NCI-H2227 (cell line): ENCODE measurements at regions not wholly inside any gene's neighbourhood (a gene's known extent, or its start where the extent isn't known, plus 50 kb on each side); places are given as distances from the start of the nearest gene placed in this dataset.
"Not testable (repeated sequence)": the region's sequence is repeated elsewhere in the genome, so short reads cannot be mapped to it uniquely, and the experiment has no call there.

Source experiments
- DNase-seq: peaks from one replicate; lab custom pipeline; 2025; ENCODE audit not compliant: unreplicated experiment; lab: John Stamatoyannopoulos, UW

DNA sequence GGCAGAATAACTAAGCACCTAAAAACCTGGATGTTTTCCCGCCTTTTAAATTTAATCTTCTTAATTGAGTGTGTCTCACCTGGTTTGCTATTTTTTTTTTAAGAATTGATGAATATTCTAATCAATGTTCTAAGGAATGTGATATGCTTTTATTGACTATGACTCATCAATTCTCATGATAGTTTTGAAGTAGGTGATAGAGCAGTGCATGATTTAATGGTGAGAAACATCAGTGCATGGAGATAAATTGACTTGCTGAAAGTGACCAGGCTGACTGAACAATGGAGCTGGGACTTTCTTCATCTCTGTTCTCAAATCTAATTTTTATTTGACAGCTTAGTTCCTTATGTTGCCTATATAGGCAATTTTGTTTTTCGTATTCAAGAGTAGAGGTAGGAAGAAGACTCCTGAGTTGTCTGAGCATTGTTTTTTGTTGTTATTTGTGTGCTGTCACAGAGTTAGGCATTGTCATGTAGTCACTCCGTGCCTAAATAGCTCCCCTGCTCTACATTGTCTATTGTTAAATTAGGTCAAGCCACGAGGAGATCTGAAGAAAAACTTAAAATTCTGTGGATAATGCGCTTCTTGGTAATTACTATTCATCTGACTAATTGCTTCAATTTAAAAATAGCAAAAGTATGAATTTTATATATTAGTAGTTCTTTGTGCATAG, 59.0 kb upstream of the NUTM2F start:
- not testable (repeated sequence) for DNase-seq

DNA sequence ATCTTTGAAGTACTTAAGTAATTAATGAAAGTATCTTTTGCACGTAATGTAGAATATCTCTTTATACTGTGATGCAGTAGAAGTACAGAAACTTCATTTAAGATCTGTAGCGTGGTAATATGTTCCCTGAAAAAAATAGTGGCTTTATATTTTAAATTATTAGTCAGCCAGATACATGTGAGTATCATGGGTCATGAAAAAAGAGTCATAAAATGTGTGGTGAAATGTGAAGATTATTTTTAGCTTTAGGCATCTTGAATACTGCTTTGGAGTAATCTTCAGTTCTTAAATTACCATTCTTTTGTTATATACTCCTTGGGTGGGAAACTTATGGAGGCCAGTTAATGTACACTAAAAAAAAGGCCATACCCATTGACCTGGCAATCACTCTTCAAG, 59.6 kb upstream of the NUTM2F start:
- DNase-seq: not testable (repeated sequence)

DNA sequence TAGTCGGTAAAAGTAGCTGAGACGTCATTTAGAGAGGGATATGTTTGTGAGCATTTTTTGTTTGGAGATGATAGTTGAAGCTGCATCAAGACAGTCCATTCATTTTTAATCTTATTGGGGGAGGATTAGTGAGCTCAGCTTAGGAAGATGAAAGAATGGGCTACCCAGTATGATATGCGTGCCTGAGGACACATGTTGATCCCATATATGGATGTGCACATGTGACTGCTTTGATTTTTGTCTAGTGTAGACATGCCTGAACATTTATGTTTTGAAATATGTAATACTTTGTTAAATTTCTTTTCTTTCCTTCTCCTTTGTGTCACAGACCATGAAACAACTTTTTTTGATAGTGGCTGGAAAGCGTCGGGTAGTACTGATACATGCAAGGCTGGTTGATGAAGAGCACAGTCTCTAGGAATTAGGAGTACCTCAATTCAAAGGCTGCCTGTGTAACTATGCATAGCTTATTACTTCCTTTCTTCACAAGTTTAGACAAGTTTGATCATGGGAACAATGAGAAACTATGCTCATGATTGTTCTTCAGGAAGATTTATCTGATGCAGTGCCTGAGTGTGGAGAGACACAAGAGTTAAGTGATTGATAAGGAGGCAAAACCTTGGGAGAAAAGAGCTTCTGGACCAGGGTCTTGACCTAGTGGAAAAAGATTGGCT, 62.1 kb upstream of the NUTM2F start:
- DNase-seq: not testable (repeated sequence)

DNA sequence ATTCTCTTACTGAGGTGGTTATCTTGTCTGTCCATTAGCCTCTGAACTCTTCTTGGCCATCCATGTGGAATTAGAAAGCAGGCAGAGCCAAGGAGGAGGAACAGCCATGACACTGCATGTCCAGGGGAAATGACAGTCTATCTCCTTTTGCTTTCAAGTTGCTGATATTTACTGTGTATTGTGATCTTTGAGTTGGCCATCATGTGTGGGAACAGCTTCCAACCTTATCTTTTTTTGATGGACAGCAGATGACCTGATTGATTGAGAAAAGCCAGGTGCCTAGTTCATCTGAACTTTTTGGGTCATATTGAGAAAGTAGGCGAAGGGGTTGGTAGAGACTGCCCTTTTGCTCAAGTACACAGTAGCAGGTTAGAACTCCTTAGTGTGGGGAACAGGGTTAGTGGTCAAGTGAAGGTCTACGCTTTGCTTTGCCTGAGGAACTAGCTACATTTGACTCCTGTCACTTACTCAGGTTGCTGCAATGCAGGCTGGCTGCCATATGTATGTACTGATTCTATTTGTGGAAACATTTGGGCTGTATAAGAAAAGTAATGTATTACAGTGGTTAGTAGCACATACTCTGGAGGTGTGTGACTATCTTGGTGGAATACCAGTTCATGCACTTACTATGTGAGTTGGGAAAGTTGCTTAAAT, 64.7 kb upstream of the NUTM2F start:
- DNase-seq: not testable (repeated sequence)

DNA sequence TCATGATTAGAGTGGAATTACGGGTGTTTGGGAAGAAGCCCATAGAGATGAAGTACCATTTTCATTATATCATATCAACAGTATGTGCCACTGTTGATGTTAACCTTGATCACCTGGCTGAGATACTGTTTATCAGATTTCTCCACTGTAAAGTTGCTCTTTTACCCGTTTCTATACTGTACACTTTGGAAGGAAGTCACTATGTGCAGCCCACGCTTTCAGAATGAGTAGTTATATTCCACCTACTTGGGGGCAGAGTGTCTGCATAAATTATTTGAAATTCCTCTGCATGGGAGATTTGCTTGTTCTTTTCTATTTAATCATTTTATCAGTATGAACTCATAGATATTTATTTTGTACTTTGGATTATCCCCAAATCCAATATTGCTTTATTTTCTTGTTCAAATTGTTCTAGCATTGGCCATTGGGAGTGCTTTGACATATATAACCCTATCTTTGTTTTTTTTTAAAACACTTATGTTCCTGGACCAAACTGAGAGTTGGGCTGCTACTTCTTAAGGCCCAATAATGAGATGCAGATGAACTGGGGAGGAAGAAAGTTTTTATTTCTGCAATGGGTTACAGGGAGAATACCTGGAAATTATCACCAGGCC, 69.4 kb upstream of the NUTM2F start:
- not testable (repeated sequence) for DNase-seq

DNA sequence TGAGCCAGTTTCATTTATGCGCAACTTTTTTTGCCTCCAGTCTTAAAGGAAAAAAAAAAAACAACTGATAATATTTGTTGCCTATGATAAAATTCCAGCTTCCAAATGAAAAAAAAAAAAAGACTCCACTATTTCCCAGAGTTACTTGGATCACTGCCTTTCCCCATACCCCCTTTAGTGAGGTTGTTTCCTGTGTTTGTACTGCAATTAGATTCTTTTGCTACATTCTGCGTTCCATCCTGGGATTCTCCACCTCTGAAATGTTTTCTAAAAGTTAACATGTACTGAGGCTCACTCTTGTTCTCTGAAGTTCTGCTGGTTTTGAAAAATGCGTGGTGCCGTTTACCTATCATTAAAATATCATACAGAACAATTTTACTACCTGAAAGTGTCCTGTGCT, 72.0 kb upstream of the NUTM2F start:
- DNase-seq: not testable (repeated sequence)

DNA sequence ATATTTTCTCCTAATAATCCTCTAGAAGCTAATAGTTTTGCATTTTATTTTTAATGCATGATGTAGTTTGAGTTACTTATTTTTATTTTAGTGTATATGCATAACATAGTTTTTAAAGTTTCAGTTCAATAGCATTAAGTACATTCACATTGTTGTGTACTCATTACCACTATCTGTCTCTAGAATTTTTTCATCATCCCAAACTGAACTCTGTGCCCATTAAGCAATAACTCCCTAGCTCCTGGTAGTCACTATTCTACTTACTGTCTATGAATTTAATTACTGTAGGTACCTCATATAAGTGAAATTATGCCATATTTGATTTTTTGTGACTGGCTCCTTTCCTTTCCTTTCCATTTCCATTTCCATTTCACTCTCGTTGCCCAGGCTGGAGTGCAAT, 74.4 kb upstream of the NUTM2F start:
- DNase-seq: not testable (repeated sequence)

DNA sequence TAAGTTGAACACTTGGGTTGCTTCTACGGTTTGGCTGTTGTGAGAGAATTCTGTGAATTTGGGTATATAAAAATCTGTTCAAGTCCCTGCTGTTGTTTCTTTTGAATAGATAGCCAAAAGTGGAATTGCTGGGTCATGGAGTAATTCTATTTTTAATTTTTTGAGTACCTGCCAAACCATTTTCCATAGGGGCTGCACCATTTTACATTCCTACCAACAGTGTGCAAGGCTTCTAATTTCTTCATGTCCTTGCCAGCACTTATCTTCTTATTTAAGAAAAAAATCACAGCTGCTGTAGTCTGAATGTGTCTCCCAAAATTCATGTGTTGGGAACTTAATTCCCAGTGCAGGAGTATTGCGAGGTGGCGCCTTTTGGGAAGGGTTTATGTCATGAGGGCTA, 75.1 kb upstream of the NUTM2F start:
- DNase-seq: not testable (repeated sequence)

DNA sequence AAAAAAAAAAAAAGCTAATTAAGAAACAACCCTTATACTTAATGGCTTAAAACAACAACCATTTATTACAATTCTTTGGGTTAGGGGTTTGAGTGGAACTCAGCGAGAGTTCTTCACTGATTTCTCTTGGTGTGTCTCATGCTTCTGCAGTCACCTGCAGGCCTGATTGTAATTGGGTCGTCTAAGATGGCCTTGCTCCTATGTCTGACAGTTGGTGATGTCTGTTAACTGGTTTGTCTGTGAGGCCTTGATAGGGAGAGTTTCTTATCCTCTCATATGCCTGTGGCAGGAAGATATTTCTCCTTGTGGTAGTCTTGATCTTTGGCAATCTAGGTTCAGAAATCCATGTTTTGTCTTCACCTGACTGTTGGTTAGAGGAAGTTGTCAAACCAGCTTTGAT, 85.2 kb upstream of the NUTM2F start:
- DNase-seq: not testable (repeated sequence)

DNA sequence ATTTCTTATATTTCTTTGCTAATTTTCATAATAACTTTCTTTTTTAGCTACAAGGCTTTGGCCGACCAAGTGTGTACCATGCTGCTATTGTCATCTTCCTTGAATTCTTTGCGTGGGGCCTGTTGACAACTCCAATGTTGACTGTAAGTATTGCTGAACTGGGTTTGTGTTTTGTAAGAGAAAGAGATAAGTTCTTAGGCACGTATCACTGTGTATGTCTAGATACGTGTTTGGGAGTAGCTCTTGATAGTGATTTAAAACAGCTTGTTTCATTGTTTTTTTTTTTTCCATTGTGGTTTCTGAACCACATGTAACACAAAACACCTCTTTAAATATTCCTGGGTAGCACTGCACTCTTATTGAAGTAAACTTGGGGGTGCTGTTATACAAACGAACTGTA, 86.7 kb upstream of the NUTM2F start:
- not testable (repeated sequence) for DNase-seq

DNA sequence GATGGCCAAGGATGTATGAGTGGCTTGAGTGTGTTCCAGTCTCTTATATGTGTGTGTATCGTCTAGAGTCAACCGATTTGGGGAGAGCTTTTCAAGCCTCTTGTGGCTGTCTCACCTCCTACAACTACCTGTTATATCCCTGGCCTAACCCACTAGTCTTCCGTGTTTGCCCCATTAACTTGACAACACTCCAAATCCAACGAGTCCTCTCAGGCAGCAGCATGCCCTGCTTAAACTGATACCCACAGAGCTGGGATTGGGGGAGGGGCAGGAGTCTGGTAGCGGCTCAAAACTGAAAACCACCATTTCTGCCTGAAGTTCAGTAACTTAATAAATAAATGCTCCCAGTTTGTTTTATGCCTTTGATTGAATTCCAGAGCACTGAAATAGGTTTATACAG, 91.7 kb upstream of the NUTM2F start:
- not testable (repeated sequence) for DNase-seq

DNA sequence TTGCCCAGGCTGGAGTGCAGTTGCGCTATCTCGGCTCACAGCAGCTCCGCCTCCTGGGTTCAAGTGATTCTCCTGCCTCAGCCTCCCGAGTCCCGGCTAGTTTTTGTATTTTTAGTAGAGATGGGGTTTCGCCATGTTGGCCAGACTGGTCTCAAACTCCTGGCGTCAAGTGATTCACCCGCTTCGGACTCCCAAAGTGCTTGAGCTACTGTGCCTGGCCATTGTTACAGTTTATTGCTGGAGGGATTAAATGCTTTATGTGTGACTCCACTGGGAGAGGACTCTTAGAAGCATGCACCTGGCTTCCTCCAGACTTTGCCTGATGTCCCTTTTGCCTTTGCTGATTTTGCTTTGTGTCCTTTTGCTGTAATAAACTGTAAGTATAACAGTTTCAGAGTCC, 93.5 kb upstream of the NUTM2F start:
- not testable (repeated sequence) for DNase-seq

DNA sequence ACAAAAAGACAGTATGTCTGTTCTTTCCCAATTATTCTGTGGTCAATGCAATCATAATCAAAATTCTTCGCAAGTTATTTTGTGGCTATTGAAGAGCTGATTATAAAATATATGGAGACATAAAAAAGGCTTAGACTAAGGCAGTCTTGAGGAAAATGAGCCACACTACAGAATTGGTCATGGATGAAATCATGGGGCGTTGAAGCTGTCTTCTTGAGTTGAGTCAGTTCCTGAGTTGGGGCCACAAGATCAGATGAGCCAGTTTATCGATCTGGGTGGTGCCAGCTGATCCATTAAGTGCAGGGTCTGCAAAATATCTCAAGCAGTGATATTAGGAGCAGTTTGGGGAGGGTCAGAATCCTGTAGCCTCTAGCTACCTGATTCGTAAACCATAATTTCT, 96.9 kb upstream of the NUTM2F start:
- DNase-seq: not testable (repeated sequence)

DNA sequence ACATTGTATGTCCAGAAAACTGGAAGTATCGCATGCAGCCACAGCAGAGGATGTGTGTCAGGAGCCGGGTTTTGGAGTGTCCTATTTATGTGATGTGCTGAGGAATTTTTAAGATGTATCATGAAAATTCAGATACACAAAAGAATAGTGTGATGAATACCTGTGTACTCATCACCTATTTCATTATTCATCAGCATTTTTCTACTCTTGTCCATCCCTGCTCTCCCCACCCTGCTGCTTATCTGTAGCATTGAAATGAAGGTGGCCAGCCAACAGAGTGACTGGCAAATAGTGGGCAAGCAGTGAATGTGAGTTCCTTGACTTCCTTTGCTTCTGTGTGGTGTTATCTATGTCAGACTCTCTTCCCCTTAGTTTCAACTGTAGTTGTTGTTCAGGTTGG, 108.7 kb upstream of the NUTM2F start:
- not testable (repeated sequence) for DNase-seq

DNA sequence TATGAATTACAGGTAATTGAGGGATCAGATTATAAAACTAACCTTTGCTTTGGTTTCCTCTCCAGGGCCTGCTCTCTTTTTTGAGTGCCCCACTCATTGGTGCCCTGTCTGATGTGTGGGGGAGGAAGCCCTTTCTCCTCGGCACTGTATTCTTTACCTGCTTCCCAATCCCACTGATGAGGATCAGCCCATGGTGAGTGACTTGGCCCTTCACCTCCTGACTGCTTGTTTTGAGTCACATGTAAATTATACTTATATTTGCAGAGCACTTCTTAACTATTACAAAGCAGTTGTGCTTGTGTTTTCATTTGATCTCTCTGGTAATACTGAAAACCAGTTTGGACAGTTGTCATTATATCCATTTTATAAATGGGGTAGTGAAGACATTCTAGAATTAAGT, 109.9 kb upstream of the NUTM2F start:
- DNase-seq: not testable (repeated sequence)

DNA sequence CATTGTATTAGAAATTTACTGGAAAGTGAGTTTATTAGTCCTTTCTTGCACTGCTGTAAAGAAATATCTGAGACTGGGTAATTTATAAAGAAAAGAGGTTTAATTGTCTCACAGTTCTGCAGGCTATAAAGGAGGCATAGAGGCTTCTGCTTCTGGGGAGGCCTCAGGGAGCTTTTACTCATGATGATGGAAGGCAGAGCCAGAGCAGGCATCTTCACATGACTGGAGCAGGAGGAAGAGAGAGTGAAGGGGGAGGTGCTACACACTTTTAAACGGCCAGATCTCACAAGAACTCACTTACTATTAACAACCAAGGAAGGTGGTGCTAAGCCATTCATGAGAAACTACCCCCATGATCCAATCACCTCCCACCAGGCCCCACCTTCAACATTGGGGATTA, 112.7 kb upstream of the NUTM2F start:
- DNase-seq: not testable (repeated sequence)

DNA sequence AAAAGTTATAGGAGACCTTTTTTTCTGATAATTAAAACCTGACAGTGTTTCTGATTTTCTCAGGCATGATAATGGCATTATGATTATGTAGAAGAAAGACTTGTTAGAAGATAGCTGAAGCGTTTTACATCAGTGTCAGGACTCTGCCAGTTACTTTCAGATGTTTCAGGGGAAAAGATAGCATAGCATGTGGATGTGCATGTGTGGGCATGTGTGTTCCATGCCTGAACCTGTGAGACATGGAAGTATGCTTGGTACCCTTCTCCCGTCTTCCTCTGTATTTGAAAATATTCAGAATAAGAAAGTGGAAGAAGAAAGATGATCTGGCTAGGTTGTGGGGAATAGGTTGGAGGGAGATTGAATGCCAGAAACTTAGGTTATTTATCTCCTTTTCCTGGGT, 113.1 kb upstream of the PCAT7 start:
- DNase-seq: no peak

DNA sequence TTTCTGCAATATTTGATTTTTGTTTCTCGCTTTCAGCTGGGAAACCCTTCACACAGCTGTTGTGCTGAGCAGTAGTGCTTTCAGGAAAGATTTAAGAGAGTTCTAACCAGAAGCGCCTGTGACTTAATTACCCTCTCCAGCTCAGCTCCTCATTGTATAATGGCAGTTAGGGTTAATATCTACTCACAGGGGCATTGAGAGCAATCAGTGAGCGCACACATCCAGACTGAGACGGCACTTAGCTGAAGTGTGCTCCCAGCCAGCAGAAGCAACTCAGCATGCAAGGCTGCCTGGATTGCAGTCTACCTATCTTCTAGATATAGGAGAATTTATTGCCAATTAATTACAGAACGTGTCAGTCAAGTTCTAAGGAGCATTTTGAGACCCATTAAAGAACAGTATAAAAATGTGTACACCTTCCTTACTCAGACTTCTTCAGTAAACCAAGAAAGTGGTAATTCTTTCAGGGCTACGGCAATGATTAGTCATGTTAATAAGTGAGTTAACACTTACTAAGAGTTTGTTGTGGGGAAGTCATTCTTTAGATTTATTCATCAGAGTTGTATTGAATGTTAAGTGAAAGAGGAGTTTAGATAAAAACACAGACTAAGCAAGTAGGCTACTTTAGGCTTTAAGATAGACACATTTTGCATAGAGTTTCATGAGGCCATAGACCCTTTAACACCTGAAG, 111.7 kb upstream of the PCAT7 start:
- peak; percentile 79 for DNase-seq

DNA sequence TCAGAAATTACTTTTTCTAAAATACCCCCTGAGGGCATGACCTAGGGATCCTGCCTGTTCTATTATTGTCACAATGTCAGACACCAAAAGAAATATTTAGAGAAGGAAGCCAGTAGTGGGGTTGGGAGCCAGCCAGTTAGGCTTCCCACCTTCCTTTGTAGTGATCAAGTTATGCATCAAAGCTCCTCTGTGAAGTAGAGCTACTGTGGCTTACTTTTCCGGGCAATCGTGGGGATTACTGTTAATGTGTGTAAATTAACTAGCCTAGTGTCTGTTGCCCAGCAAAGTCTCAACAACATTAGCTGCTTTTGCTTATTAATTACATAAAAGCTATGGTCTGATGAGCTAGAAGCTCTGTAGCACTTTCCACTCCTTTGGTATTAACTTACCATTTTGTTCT, 109.0 kb upstream of the PCAT7 start:
- DNase-seq: no peak

DNA sequence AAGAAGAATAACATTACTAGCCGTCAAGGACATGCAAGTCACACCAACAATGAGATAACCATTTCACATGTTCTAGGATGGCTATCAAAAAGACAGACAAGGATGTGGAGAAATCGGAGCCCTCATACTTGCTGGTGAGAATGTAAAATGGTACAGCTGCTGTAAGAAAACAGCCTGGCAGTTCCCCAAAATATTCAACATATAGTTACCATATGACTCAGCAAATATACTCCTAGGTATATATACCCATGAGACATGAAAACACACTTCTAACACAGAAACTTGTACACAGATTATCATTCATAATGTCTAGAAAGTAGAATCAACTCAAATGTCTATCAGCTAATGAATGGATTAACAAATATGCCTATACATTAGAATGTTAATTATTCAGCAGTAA, 105.4 kb upstream of the PCAT7 start:
- DNase-seq: no peak

DNA sequence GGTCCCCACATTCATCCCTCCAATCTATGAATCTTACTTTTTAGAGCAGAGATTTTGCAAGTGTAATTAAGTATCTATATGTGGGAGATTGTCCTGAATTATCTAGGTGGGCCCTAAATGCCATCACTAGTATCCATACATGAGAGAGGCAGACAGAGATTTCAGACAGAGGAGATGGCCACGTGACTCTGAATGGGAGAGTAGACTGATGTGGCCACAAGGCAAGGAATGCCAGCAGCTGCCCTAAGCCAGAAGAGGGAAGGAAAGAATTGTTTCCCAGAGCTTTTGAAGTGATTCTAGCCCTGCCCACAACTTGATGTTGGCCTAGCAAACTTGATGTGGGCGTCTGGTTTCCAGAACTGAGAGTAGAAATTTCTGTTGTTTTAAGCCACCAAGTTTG, 90.1 kb upstream of the PCAT7 start:
- DNase-seq: no peak
